MCF 10A (cell line): ENCODE measurements at regions not wholly inside any gene's neighbourhood (a gene's known extent, or its start where the extent isn't known, plus 50 kb on each side); places are given as distances from the start of the nearest gene placed in this dataset.

ENCODE experiments used
- BruUV-seq: library from RNA; stranded (reverse); fragments of 400-500 nt; replicated peaks from 2 replicates; lab custom pipeline; 2021; lab: Mats Ljungman, UMichigan
- CTCF ChIA-PET: fragments of 300-600 bp; sonication (Branson Sonifier 250); formaldehyde crosslinking; extraction: SDS; loops from one replicate; lab custom pipeline; 2021; ENCODE audit warnings: antibody characterized with exemption, inconsistent platforms; lab: Yijun Ruan, JAX
- POLR2A ChIA-PET: fragments of 300-600, 350-650 bp; sonication (Branson Sonifier 250); formaldehyde crosslinking; extraction: SDS; loops from one replicate; lab custom pipeline; 2020; ENCODE audit warnings: antibody characterized with exemption, inconsistent platforms; lab: Yijun Ruan, JAX
- DNase-seq: peaks from one replicate; pipeline ENCODE4 v3.0.0-alpha.2; 2018; ENCODE audit not compliant: unreplicated experiment
- H3K27ac Mint-ChIP-seq: one replicate; pipeline ENCODE4 v1.8.0; 2022; ENCODE audit warnings: mild to moderate bottlenecking, low read depth, mixed read lengths; ENCODE audit not compliant: unreplicated experiment
- H3K27me3 Mint-ChIP-seq: one replicate; pipeline ENCODE4 v1.8.0; 2022; ENCODE audit warnings: mixed read lengths; ENCODE audit not compliant: insufficient read depth, unreplicated experiment
- H3K36me3 Mint-ChIP-seq: one replicate; pipeline ENCODE4 v1.8.0; 2022; ENCODE audit warnings: mild to moderate bottlenecking, moderate library complexity, mixed read lengths; ENCODE audit not compliant: insufficient read depth, unreplicated experiment
- H3K4me1 Mint-ChIP-seq: one replicate; pipeline ENCODE4 v1.8.0; 2022; ENCODE audit warnings: mixed read lengths; ENCODE audit not compliant: insufficient read depth, unreplicated experiment
- H3K4me3 Mint-ChIP-seq: one replicate; pipeline ENCODE4 v1.8.0; 2022; ENCODE audit warnings: mild to moderate bottlenecking, moderate library complexity, mixed read lengths; ENCODE audit not compliant: unreplicated experiment
- H3K9me3 Mint-ChIP-seq: one replicate; pipeline ENCODE4 v1.8.0; 2022; ENCODE audit warnings: mixed read lengths; ENCODE audit not compliant: unreplicated experiment
- CTCF ChIP-seq: fragments of 200-600 bp; IDR thresholded peaks from one replicate; pipeline ENCODE4 v1.8.0; 2022; ENCODE audit warnings: antibody characterized with exemption, mild to moderate bottlenecking; ENCODE audit not compliant: unreplicated experiment
- intact Hi-C: fragments of 100-400 bp; cut with micrococcal nuclease; formaldehyde crosslinking; loops from 2 replicates; pipeline ENCODE4 v1.14.1; 2022

DNA sequence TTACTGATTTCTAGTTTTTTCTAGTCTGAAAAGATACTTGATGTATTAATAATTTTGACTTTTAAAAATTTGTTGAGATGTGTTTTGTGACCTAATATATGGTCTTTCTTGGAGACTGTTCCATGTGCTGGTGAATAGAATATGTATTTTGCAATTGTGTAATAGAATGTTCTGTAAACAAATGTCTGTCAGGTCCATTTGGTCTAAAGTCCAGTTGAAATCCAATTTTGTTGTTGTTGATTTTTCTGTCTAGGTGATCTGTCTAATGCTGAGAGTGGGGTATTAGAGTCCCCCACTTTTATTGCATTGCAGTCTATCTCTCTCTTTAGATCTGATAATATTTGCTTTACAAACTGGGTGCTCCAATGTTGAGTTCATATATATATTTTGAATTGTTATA, 175.8 kb downstream of the RPAP3 start:
- Mint-ChIP-seq H3K9me3 (peaks cover 8% of the 10 kb centered on the region), H3K36me3 (no peaks in the 10 kb centered on the region), H3K4me3 (no peak overlapping the region), H3K27ac (no peak overlapping the region), H3K27me3 (peaks cover 72% of the 10 kb centered on the region), H3K4me1 (no peaks in the 10 kb centered on the region)
- no TSS peak for BruUV-seq
- POLR2A ChIA-PET, result no interaction called here
- CTCF ChIA-PET, result no interaction called here
- intact Hi-C loops, result no loop called here
- DNase-seq, result no peak
- TF ChIP-seq CTCF, result no peak

GRCh38 chr12:47527816-47528215, 178.0 kb downstream of the RPAP3 start:
- POLR2A ChIA-PET, result no interaction called here
- BruUV-seq, result no TSS peak
- DNase-seq, result no peak
- Mint-ChIP-seq H3K4me3 (no peak overlapping the region), H3K9me3 (peaks cover 8% of the 10 kb centered on the region), H3K36me3 (no peaks in the 10 kb centered on the region), H3K4me1 (no peaks in the 10 kb centered on the region), H3K27me3 (peaks cover 72% of the 10 kb centered on the region), H3K27ac (no peak overlapping the region)
- no peak for TF ChIP-seq CTCF
- CTCF ChIA-PET, result no interaction called here
- intact Hi-C loops, result no loop called here

DNA sequence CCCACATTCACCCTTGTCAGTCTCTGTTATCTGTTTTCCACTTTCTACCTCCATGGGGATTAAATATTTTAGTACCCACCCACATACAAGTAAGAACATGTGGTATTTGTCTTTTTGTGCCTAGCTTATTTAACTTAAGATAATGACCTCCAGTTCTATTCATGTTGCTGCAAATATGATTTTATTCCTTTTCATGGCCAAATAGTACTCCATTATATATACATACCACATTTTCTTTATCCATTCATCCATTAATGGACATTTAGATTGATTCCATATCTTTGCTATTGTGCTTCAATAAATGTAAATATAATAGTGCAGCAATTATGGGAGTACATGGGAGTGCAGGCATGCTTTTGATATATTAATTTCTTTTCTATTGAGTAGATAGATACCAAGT, 185.8 kb downstream of the RPAP3 start:
- Mint-ChIP-seq H3K4me3 (no peak overlapping the region), H3K27me3 (peaks cover 31% of the 10 kb centered on the region), H3K36me3 (no peaks in the 10 kb centered on the region), H3K4me1 (no peaks in the 10 kb centered on the region), H3K27ac (no peak overlapping the region), H3K9me3 (peaks cover 14% of the 10 kb centered on the region)
- no TSS peak for BruUV-seq
- no peak for DNase-seq
- POLR2A ChIA-PET, result no interaction called here
- CTCF ChIA-PET, result no interaction called here
- no peak for TF ChIP-seq CTCF
- intact Hi-C loops, result no loop called here

DNA sequence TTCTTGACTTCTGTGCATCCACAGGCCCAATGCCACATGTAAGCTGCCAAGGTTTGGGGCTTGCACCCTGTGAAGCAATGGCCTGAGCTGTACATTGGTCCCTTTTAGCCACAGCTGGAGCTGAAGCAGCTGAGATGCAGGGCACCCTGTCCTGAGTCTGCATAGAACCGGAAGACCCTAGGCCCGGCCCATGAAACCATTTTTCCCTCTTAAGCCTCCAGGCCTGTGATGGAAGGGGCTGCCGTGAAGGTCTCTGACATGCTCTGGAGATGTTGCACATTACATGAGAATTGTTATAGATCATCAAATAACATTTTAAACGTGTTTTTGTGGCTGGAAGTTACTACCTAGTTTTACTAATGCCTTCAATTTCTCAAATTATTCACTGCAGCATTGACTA, 188.7 kb downstream of the RPAP3 start:
- Mint-ChIP-seq H3K9me3 (peaks cover 14% of the 10 kb centered on the region), H3K4me1 (no peaks in the 10 kb centered on the region), H3K4me3 (no peak overlapping the region), H3K27ac (no peak overlapping the region), H3K36me3 (no peaks in the 10 kb centered on the region), H3K27me3 (peaks cover 2% of the 10 kb centered on the region)
- CTCF ChIA-PET, result no interaction called here
- DNase-seq, result no peak
- TF ChIP-seq CTCF, result no peak
- POLR2A ChIA-PET, result no interaction called here
- BruUV-seq, result no TSS peak
- intact Hi-C loops, result no loop called here
